ENCODE measurements at regions not wholly inside any gene's neighbourhood (a gene's known extent, or its start where the extent isn't known, plus 50 kb on each side); places are given as distances from the start of the nearest gene placed in this dataset.

DNA sequence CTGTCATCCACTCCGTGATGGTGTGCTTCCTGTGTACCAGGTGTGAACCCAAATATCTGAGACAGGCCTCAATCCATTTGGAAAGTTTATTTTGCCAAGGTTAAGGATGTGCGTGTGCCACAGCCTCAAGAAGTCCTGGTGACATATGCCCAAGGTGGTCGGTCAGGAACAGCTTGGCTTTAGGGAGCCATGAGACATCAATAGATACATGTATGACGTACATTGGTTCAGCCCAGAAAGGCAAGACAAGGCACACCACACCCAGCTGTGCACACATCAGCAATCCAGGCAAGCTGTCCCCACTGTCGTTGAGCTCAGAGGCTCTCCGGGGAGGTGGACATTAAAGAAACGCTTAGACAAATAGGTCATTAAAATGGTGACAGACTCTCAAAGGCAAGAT lies 56.8 kb upstream of the SHANK2 start:
- H3K4me3 ChIP-seq (replicated peaks; ENCODE audit: insufficient read depth, low read length): no peak overlapping the region
- DNase-seq (ENCODE audit: low read depth in 1 of 2, low spot score in 1 of 2): no peak
- TF ChIP-seq, protein P1, sequence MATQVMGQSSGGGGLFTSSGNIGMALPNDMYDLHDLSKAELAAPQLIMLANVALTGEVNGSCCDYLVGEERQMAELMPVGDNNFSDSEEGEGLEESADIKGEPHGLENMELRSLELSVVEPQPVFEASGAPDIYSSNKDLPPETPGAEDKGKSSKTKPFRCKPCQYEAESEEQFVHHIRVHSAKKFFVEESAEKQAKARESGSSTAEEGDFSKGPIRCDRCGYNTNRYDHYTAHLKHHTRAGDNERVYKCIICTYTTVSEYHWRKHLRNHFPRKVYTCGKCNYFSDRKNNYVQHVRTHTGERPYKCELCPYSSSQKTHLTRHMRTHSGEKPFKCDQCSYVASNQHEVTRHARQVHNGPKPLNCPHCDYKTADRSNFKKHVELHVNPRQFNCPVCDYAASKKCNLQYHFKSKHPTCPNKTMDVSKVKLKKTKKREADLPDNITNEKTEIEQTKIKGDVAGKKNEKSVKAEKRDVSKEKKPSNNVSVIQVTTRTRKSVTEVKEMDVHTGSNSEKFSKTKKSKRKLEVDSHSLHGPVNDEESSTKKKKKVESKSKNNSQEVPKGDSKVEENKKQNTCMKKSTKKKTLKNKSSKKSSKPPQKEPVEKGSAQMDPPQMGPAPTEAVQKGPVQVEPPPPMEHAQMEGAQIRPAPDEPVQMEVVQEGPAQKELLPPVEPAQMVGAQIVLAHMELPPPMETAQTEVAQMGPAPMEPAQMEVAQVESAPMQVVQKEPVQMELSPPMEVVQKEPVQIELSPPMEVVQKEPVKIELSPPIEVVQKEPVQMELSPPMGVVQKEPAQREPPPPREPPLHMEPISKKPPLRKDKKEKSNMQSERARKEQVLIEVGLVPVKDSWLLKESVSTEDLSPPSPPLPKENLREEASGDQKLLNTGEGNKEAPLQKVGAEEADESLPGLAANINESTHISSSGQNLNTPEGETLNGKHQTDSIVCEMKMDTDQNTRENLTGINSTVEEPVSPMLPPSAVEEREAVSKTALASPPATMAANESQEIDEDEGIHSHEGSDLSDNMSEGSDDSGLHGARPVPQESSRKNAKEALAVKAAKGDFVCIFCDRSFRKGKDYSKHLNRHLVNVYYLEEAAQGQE (IDR thresholded peaks at IDR 0.05; ENCODE audit: insufficient replicate concordance, low read depth): no peak
- no peak for TF ChIP-seq SPI1 (IDR thresholded peaks at IDR 0.05; ENCODE audit: borderline replicate concordance, low read depth)
- TF ChIP-seq, protein P2, sequence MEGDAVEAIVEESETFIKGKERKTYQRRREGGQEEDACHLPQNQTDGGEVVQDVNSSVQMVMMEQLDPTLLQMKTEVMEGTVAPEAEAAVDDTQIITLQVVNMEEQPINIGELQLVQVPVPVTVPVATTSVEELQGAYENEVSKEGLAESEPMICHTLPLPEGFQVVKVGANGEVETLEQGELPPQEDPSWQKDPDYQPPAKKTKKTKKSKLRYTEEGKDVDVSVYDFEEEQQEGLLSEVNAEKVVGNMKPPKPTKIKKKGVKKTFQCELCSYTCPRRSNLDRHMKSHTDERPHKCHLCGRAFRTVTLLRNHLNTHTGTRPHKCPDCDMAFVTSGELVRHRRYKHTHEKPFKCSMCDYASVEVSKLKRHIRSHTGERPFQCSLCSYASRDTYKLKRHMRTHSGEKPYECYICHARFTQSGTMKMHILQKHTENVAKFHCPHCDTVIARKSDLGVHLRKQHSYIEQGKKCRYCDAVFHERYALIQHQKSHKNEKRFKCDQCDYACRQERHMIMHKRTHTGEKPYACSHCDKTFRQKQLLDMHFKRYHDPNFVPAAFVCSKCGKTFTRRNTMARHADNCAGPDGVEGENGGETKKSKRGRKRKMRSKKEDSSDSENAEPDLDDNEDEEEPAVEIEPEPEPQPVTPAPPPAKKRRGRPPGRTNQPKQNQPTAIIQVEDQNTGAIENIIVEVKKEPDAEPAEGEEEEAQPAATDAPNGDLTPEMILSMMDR (IDR thresholded peaks at IDR 0.05; ENCODE audit: insufficient read depth, low read length): no peak
- TF ChIP-seq POLR2AphosphoS5 (IDR thresholded peaks at IDR 0.05; ENCODE audit: low read depth): no peak
- no peak for TF ChIP-seq GABPA (IDR thresholded peaks at IDR 0.05; ENCODE audit: low read depth)
- no peak overlapping the region for H3K27ac ChIP-seq (replicated peaks)
- no peaks in the 10 kb centered on the region for H3K27me3 ChIP-seq (ENCODE audit: insufficient read depth, poor library complexity, severe bottlenecking)

DNA sequence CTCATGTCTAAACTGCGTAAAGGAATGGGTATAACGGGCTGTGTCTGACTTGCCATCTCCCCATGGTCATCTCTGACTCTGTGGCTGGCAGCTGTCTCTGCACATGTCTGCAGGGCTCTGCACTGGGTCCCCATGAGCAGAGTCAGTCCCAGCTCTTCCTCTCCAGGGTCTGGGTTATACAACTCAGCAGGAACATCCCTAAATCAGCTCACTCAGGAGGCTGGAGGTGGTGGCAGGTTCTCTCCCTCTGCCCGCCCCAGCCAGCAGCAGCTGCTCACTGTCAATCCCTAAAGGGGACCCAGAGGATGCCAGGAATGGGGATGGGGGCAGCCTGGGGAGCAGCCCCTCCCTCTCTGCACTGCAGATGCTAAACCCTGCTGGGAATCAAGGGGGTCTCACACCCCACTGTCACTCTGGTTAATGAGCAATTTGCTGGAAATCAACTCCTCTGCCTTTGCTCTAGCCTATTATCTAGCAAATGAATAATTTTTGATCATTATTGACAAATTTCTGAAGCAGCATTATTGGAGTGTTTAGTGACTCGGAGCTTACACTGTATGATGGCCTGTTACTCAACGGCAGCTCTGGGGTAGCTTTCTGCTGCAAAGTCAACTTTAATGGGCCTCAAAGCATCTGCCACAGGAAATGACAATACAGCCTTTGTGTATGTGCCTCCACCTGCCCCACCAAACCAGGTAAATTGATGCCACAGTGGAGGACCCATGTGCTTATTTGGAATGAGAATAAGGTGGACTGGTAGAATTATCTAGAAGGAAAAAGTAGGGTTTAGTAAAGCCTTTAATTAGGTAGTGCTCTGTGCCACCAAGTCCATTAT lies 55.7 kb upstream of the SHANK2 start:
- DNase-seq (ENCODE audit: low read depth in 1 of 2, low spot score in 1 of 2): no peak
- H3K27me3 ChIP-seq (ENCODE audit: insufficient read depth, poor library complexity, severe bottlenecking): no peaks in the 10 kb centered on the region
- no peak overlapping the region for H3K4me3 ChIP-seq (replicated peaks; ENCODE audit: insufficient read depth, low read length)
- TF ChIP-seq GABPA (IDR thresholded peaks at IDR 0.05; ENCODE audit: low read depth): no peak
- no peak for TF ChIP-seq SPI1 (IDR thresholded peaks at IDR 0.05; ENCODE audit: borderline replicate concordance, low read depth)
- TF ChIP-seq, protein P2 (IDR thresholded peaks at IDR 0.05; ENCODE audit: insufficient read depth, low read length): no peak
- TF ChIP-seq, protein P1 (IDR thresholded peaks at IDR 0.05; ENCODE audit: insufficient replicate concordance, low read depth): no peak
- TF ChIP-seq POLR2AphosphoS5 (IDR thresholded peaks at IDR 0.05; ENCODE audit: low read depth): no peak
- H3K27ac ChIP-seq (replicated peaks): no peak overlapping the region

GRCh38 chr11:71305451-71306125 lies 53.2 kb upstream of the SHANK2 start:
- H3K4me3 ChIP-seq (replicated peaks; ENCODE audit: insufficient read depth, low read length): no peak overlapping the region
- no peak overlapping the region for H3K27ac ChIP-seq (replicated peaks)
- TF ChIP-seq GABPA (IDR thresholded peaks at IDR 0.05; ENCODE audit: low read depth) (no peak), POLR2AphosphoS5 (IDR thresholded peaks at IDR 0.05; ENCODE audit: low read depth) (no peak), SPI1 (IDR thresholded peaks at IDR 0.05; ENCODE audit: borderline replicate concordance, low read depth) (no peak)
- TF ChIP-seq, protein P2 (IDR thresholded peaks at IDR 0.05; ENCODE audit: insufficient read depth, low read length): no peak
- TF ChIP-seq, protein P1 (IDR thresholded peaks at IDR 0.05; ENCODE audit: insufficient replicate concordance, low read depth): no peak
- DNase-seq (ENCODE audit: low read depth in 1 of 2, low spot score in 1 of 2): no peak
- no peaks in the 10 kb centered on the region for H3K27me3 ChIP-seq (ENCODE audit: insufficient read depth, poor library complexity, severe bottlenecking)

Data from HL-60 (cell line).